Eye (tissue), 1 donor: ENCODE measurements at regions not wholly inside any gene's neighbourhood (a gene's known extent, or its start where the extent isn't known, plus 50 kb on each side); places are given as distances from the start of the nearest gene placed in this dataset.
A peak's percentile ranks its signal among the peaks of the same experiment; 100 is the strongest.

ENCODE experiments used
- DNase-seq: peaks from one replicate; pipeline ENCODE4 v3.0.0-alpha.2; 2015

- no peak for DNase-seq
Observed at GRCh38 chr2:128710729-128711128, 392.1 kb upstream of the HS6ST1 start.

GRCh38 chr2:128714285-128714684 is 395.6 kb upstream of the HS6ST1 start:
- no peak for DNase-seq

DNA sequence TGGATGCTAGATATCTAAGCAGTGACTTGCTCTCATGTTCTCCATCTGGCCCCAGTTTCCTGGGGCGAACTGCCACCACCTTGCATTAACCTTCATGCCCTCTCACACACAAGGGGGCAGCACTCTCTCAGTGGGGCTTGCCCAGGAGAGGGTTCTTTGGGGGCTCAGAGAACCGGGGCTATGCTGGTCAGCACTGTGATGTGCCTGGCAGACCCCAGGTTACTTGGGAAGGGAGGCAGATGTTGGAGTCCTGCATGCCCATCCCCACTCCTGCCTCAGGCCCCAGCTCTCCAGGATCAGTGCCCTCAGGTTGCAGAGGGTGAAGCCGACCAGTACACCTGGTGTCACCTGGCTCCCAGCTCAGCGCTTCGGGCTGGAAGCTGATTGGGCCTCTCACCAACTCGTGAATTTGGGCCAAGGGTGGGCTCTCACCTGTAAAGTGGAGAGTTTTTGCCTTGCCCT is 396.2 kb upstream of the HS6ST1 start:
- no peak for DNase-seq

GRCh38 chr2:128715360-128715759 is 396.7 kb upstream of the HS6ST1 start:
- no peak for DNase-seq

DNA sequence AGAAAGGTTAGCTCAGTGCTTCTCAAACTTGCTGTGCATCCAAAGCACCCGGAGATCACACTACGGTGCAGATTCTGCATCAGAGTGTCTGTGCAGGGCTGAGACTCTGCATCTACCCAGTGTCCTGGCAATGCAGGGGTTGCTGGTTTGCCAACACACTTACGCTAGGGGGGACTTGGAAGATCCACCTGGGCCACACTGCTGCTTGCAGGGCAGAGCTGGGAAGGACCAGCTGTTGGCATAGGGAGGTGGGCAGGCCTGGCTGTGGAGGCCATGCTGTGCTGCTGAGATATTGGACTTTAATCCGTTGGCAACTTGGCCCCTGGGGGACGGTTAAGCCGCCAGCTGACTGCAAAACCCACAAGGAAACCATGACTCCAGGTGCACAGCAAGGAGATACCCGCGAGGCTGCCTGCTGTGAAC is 397.6 kb upstream of the HS6ST1 start:
- no peak for DNase-seq

DNA sequence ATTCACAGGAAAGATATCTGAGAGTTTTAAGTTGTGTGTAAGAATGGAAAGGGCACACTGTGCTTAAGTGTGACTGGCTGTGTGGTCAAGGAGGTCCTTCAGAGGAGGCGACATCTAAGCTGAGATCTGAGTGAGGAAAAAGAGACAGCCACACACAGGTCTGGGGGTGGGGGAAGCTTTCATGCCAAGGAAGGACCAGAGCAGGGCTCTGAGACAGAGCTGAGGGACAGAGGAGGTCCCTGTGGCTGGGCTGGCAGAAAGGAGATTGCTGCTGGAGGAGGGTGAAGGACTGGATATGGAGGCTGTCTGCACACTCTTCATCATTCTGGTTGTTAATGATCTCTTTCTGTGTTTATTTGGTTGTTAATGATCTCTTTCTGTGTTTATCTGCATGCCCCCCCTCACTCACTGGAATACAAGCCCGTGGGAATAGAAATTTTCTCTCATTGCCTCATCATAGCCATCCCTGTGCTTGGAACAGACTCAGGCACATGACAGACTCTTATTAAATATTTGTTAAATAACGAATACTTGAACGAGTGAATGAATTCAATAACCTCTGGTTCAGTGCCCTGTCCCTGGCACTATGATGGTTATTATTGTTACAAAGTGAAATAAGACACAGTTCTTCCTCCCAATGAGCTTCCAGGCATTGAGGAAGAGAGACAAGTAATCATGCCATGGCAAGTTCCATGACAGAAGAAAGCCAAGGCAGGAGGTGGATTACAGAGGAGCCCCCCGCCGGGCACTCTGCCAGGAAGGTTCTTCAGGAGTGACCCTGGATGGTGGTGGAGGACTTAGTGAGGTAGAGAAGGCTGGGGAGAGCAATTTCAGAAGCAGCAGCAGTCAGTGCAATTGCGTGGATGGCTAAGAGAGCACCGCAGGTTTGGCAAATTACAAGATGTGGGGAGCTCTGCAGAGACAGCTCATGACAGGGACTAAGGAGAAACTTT is 399.4 kb upstream of the HS6ST1 start:
- DNase-seq: no peak

DNA sequence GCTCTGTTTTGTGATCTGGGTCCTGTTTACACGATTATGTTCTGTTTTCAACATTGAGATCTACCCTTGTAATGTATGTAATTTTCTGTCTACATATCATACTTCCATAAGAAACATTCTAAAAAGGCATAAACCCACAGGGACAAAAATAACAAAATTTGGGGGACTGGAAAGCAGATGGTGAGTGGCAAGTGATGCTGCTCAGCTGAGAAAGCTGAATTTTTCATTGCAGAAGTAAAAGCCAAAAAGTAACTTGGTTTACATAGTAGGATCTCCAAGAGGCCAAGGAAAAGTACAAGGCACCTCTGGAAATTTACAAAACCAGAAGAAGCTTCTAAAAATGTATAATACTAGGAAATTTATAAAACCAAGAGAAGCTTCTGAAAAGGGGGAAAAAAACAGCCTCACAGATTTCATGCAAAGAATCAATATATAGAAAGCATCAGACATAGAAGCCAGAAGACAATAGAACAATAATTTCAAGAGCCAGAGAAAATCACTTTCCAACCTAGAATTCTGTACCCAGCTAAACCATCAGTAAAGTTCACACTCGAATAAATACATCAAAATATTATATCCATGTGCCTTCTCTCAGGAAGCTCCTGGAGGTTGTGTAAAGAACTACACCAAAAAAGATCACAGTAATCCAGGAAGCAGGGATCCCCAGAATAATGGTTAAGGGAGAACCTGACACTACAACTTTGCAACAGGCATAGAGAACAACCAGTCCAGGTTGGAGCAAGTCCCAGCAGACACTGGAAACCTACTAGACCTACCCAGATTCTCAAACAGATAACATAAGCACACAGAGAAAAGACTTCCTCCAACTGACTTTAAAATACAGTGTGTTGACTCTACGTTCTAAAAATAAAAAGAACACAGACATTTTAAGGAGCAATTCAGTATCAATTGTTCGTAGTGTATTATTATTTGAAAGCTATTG is 401.7 kb upstream of the HS6ST1 start:
- no peak for DNase-seq

DNA sequence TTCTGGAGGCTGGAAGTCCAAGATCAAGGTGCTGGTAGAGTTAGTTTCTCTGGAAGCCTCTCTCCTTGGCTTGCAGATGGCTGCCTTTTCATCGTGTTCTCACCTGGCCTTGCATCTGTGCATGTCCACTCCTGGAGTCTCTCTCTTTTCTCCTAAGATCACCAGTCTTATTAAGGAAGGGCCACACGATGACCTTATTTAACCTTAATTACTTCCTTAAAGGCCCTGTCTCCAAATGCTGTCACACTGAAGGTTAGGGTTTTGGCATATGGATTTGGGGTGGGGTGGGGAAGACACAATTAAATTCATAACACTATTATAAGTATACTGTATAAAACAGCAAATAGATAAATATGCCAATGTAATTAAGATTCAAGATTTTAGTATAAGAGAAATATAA is 402.4 kb upstream of the HS6ST1 start:
- DNase-seq: no peak

- peak; percentile 75 for DNase-seq
Observed at GRCh38 chr2:128722489-128722888, 403.8 kb upstream of the HS6ST1 start.

DNA sequence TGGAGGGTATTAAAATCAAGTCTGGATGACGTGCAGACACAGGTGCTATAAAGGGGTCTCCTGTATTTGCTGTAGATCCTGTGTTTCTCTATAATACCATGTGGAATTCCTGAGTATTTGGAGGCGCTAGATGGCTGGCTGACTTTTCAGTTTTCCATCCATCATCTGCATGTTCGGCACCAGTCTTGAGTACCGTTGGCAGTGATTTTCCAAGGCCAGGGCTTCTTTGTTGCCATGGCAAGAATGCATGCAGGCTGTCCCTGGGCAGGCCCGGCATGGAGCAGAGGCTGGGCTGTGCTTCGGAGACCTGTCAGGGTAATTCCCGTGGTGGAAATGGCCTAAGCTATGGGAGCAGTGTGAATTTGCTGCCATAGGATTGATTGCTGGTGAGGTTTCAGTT is 405.9 kb upstream of the HS6ST1 start:
- no peak for DNase-seq

DNA sequence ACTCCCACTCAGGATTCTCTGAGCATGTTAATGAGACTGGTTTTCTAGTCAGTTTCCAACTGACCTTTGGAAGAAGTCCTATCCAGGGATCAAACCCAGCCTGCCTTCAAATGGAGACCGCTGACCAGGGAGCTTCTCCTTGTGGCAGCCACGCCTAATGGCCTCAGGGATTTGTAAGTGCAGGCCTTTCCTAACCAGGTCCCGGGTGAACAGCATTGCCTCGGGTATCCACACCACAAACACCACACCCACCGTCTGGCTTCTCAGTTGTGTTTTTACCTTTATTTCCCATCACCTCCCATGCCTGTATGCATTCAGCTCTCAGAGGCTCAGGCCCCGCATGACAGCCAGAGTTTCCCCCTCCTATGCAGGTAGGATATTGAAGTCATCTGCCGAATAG is 406.3 kb upstream of the HS6ST1 start:
- no peak for DNase-seq

DNA sequence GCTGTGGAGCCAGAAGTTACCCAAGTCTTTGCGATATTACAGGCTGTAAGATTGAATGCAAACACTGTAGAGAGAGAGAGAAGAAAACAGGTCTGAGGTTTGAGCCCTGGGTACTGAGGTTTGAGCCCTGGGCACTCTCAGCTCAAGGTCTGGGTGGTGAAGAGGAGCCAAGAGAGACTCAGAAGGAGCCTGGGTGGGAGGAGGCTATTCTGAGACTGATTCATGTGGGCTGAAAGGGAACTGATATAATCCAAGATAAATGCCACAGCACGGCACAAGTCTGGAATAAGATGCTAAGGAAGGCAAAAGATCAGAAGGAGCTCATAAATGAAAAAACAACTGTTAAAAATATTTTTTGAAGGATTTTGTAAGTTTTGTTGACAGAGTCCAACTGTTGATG is 407.6 kb upstream of the HS6ST1 start:
- DNase-seq: no peak

DNA sequence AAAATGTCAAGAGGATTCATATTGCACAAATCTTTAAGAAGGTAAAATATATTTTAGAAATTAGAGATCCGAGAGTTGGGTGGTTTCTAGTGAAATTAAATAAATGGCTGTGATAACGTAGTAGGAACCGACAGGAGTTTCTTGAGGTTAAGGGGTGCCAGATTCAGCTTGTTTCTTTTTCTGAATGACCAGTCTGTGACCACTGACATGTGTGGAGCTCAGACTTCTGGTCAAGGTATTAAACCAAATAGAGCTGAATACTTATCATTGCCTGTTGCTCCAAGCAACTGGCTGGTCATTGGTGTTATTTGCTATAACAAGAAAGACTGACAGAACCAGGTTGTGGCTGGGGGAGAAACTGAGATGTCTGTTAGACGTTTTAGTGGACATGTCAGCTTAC is 408.2 kb upstream of the HS6ST1 start:
- DNase-seq: no peak

DNA sequence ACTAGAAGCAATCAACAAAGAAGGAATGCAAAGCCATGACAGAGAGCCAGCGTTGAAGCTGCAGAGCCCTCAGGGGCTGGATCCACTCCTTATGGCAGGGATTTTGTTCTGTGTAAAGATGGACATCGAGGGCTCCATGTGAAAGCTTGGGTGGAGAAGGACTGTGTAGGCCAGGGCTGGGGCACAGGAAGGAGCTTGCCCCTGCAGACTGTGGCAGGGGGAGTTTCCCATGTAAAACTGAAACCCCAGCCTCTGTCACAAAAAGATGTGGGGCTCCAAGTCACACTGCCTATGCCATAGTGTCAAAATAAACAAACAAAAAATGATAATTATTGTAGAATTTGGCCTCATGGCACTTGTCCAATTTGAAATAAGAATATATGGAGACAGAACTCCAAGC is 408.7 kb upstream of the HS6ST1 start:
- no peak for DNase-seq

- DNase-seq: no peak
Observed at GRCh38 chr2:128727914-128728313, 409.2 kb upstream of the HS6ST1 start.

DNA sequence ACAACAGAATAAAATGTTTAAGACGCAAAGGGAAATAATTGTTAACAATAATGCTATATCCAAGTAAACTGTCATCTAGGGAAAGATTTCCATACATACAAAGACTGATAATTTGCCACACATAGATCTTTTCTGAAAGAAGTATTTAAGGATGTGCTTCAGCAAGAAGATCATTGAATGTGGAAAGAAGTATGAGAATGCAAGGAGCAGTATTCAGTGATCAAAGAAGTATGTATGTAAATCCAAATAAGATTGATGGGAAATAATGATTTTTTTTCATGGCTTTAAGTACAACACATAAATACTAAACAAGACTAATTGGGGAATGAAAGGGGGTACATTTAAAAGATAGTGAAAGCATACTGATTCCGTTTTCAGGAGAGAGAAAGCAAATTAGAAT is 410.4 kb upstream of the HS6ST1 start:
- no peak for DNase-seq

DNA sequence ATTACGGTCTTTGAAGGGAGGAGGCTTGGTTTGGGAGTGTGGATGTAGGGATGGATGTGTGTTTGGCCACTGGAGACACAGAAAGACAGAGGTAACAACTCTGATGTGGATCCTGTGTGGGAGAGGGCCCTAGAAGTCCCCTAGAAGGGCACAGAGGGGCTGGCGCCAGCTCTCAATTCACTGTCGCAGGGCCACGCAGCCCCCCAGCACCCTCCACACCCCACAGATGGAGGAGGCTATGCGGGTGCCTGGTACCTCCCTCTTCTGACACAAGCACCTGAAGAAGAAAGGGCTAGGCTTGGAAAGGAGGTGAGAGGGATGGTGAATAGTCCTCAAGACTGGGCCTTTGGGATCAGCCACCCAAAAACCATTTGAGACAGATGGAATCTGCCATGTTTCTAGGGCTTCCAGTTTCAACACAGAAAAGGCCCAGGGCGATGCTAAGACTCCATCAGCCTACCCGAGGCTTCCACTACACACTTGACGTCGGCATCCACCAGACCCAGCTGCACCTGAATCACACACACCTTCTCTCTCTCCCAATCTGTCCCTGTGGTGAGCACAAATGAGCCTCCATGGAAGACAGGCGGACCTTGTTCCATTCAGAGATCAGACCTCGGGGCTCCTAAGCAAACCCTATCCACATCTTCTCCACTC is 413.5 kb upstream of the HS6ST1 start:
- DNase-seq: no peak

GRCh38 chr2:128732976-128733431 is 414.3 kb upstream of the HS6ST1 start:
- no peak for DNase-seq

DNA sequence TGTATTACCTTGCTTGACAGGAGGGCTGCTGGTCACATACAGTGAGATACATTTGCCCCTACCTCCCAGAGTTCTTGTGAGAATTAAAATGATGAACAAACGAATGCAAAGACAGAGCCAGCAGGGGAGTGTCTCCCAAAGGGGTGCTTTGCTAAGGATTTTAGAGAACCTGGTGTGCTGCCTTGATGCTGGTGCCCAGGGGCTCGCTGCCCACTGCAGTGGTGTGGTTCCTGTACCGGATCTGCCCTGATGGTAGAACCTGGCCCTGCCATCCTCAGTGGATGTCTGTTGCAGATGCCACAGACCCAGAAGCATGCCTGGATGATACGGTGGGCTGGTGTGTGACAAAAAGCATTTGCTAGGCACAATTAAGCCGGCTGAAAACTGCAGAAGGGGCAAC is 414.8 kb upstream of the HS6ST1 start:
- DNase-seq: no peak

DNA sequence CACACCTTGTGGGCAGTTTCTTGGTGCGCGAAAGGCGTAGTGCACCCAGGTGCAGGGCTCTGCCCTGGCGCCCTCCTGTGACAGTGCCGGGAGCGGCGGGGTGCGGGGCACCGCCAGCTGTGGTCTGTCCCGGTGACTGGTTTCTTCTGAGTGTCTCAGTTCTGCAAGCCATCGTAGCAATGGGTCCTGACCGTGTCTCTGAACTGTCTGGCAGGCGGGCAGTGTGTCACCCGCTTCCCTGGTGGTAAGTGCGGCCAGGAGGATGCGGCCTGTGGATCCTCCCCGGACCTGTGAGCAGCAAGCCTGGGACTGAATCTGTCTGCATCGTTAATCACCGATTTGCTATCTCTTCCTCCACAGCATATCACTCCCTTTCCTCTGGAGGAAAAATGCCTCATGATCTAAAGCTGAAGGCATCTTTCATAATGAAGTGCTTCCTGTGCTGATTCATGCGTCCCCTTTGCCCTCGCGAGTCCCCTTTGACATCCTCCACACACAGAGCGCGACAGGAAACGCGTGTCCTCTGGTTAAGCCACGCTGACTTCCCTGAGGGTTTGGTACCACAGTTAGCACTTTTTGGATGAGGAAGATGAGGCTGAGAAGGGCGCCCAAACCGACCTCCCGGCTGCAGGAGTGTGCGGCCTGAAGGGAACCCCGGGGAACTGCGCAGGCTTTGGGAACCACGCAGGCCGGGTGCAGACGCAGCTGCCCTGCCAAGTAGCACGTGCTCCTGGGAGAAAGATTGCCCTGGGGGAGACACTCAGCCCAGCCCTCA is 416.0 kb upstream of the HS6ST1 start:
- DNase-seq: no peak

- DNase-seq: no peak
Observed at GRCh38 chr2:128735296-128735960, 416.8 kb upstream of the HS6ST1 start.
